ENCODE measurements at regions not wholly inside any gene's neighbourhood (a gene's known extent, or its start where the extent isn't known, plus 50 kb on each side); places are given as distances from the start of the nearest gene placed in this dataset.

DNA sequence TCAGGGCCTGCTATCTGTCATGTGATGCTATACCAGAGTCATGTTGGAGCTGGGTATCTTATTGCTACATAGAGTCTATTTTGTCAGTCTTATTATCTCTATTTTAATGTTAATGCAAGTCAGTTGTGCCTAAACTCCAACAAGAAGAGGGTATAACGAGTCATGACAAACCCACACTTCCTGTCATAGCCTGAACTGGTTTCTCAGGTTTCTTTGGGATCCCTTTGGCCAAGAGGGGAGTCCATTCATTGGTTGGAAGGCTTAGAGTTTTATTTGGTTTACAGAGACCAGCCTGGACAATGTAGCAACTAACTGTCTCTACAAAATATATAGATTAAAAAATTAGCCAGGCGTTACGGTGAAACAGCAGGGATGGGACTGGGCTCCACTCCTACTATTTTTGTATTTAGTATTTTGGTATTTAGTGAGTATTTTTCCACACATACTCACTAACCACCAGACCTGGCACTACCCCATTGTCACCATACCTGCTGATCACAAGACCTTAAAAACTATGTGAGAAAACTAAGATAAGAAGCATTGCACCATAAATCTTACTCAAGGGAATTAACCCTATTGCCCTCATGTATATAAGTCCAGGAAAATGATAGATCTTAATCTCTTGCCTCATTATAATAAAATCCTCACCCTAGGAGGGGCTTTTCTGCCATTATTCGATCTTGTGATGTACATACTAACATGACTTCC, 387.5 kb downstream of the IPO8 start:
- ChIA-PET CTCF (no interaction called here), POLR2A (no interaction called here)
- H3K27ac ChIP-seq: no peak overlapping the region
- H3K9me3 ChIP-seq: no peaks in the 10 kb centered on the region
- no peak overlapping the region for H3K4me3 ChIP-seq
- H3K4me1 ChIP-seq: no peaks in the 10 kb centered on the region
- TF ChIP-seq KDM1A (IDR thresholded peaks at IDR 0.05; ENCODE audit: low read depth) (no peak), KDM5A (IDR thresholded peaks at IDR 0.05) (no peak), TP53 (CRISPR knock-in tag; IDR thresholded peaks at IDR 0.05) (no peak), SMC3 (IDR thresholded peaks at IDR 0.05) (no peak), ZNF302 (CRISPR knock-in tag; IDR thresholded peaks at IDR 0.05) (no peak), ZC3H11A (IDR thresholded peaks at IDR 0.05) (no peak), NR3C1 (IDR thresholded peaks at IDR 0.05) (no peak), NFE2L2 (conservative IDR thresholded peaks at IDR 0.05; ENCODE audit: low read length) (no peak), HOXB13 (CRISPR knock-in tag; IDR thresholded peaks at IDR 0.05; ENCODE audit: low read depth) (no peak), CHD4 (IDR thresholded peaks at IDR 0.05; ENCODE audit: borderline replicate concordance) (no peak), EHF (CRISPR knock-in tag; IDR thresholded peaks at IDR 0.05) (no peak), USF2 (IDR thresholded peaks at IDR 0.05) (no peak), RFX5 (IDR thresholded peaks at IDR 0.05) (no peak), CBX8 (IDR thresholded peaks at IDR 0.05) (no peak), HEYL (CRISPR knock-in tag; IDR thresholded peaks at IDR 0.05) (no peak), CBX2 (IDR thresholded peaks at IDR 0.05; ENCODE audit: borderline replicate concordance, low read depth) (no peak), EP300 (IDR thresholded peaks at IDR 0.05) (no peak), FOSB (CRISPR knock-in tag; IDR thresholded peaks at IDR 0.05) (no peak)
- TF ChIP-seq, protein P1, sequence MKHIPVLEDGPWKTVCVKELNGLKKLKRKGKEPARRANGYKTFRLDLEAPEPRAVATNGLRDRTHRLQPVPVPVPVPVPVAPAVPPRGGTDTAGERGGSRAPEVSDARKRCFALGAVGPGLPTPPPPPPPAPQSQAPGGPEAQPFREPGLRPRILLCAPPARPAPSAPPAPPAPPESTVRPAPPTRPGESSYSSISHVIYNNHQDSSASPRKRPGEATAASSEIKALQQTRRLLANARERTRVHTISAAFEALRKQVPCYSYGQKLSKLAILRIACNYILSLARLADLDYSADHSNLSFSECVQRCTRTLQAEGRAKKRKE (CRISPR knock-in tag; IDR thresholded peaks at IDR 0.05; ENCODE audit: low read depth): no peak
- no peak for FAIRE-seq
- no peak for DNase-seq (ENCODE audit: low read depth in 1 of 2, low spot score in 1 of 2)
- no peak overlapping the region for H3K4me2 ChIP-seq
- WGBS (ENCODE audit: missing lambda C conversion rate): 24% methylated on average over 4 of the region's 4 CpGs
- ATAC-seq: no peak

DNA sequence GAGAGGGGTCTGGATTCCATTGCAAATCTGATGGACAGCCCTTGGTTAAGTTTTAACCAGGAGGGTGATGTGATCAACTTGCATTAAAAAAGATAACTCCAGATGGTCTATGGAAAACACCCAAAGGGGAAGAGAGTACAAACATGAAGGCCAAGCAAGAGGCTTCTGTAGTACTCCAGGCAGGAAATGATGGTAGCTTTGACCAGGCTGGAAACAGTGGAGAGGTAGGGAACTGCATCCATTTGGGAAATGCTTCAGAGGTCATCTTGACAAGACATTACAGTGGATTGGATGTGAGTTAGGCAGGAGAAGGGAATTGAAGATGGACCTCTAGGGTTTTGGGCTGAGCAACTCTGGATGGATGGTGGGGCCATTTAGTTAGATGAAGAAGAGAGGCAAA, 391.1 kb downstream of the IPO8 start:
- POLR2A ChIA-PET: no interaction called here

More for the DNA sequence above, 391.1 kb downstream of the IPO8 start:
- no peak for DNase-seq (ENCODE audit: low read depth in 1 of 2, low spot score in 1 of 2)
- ATAC-seq: 0 out of 6 replicates have a peak, but pooled peaks of 1 of the 2 experiments have one; percentile 42
- no peak for TF ChIP-seq FOSB (CRISPR knock-in tag; IDR thresholded peaks at IDR 0.05)
- no peak for TF ChIP-seq KDM5A (IDR thresholded peaks at IDR 0.05)
- no peak for TF ChIP-seq RAD21 (conservative IDR thresholded peaks at IDR 0.05 in 1 of 2, IDR thresholded peaks at IDR 0.05 in 1 of 2)
- no peak for TF ChIP-seq MAFK (IDR thresholded peaks at IDR 0.05; ENCODE audit: partially characterized antibody)
- TF ChIP-seq ZSCAN20 (CRISPR knock-in tag; IDR thresholded peaks at IDR 0.05): no peak
- no peak for TF ChIP-seq NR3C1 (IDR thresholded peaks at IDR 0.05)
- TF ChIP-seq, protein P2, sequence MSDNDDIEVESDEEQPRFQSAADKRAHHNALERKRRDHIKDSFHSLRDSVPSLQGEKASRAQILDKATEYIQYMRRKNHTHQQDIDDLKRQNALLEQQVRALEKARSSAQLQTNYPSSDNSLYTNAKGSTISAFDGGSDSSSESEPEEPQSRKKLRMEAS (IDR thresholded peaks at IDR 0.05): no peak
- TF ChIP-seq EHF (CRISPR knock-in tag; IDR thresholded peaks at IDR 0.05): no peak
- TF ChIP-seq ZFP36 (IDR thresholded peaks at IDR 0.05; ENCODE audit: borderline replicate concordance, partially characterized antibody): no peak
- TF ChIP-seq, protein P3, sequence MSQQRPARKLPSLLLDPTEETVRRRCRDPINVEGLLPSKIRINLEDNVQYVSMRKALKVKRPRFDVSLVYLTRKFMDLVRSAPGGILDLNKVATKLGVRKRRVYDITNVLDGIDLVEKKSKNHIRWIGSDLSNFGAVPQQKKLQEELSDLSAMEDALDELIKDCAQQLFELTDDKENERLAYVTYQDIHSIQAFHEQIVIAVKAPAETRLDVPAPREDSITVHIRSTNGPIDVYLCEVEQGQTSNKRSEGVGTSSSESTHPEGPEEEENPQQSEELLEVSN (IDR thresholded peaks at IDR 0.05; ENCODE audit: borderline replicate concordance, low read depth): no peak
- TF ChIP-seq EHMT2 (IDR thresholded peaks at IDR 0.05; ENCODE audit: low read depth): no peak
- no peak for TF ChIP-seq GATA3 (IDR thresholded peaks at IDR 0.05; ENCODE audit: borderline replicate concordance)
- TF ChIP-seq FOXS1 (CRISPR knock-in tag; IDR thresholded peaks at IDR 0.05): no peak
- TF ChIP-seq ESRRA (IDR thresholded peaks at IDR 0.05; ENCODE audit: borderline replicate concordance, low read length): no peak
- TF ChIP-seq CHD2 (IDR thresholded peaks at IDR 0.05; ENCODE audit: low read length, partially characterized antibody): no peak
- TF ChIP-seq HDAC2 (IDR thresholded peaks at IDR 0.05): no peak
- TF ChIP-seq, protein P4, sequence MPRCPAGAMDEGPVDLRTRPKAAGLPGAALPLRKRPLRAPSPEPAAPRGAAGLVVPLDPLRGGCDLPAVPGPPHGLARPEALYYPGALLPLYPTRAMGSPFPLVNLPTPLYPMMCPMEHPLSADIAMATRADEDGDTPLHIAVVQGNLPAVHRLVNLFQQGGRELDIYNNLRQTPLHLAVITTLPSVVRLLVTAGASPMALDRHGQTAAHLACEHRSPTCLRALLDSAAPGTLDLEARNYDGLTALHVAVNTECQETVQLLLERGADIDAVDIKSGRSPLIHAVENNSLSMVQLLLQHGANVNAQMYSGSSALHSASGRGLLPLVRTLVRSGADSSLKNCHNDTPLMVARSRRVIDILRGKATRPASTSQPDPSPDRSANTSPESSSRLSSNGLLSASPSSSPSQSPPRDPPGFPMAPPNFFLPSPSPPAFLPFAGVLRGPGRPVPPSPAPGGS (IDR thresholded peaks at IDR 0.05): no peak
- TF ChIP-seq, protein P1 (CRISPR knock-in tag; IDR thresholded peaks at IDR 0.05; ENCODE audit: low read depth): no peak
- H3K9me3 ChIP-seq: no peaks in the 10 kb centered on the region
- no peak overlapping the region for H3K27ac ChIP-seq
- FAIRE-seq: no peak
- H3K4me1 ChIP-seq: no peaks in the 10 kb centered on the region
- no peak overlapping the region for H3K4me2 ChIP-seq
- H3K4me3 ChIP-seq: no peak overlapping the region
- CTCF ChIA-PET: no interaction called here

All from A549 (cell line).